GM21381 (cell line): ENCODE measurements at regions not wholly inside any gene's neighbourhood (a gene's known extent, or its start where the extent isn't known, plus 50 kb on each side); places are given as distances from the start of the nearest gene placed in this dataset.

ENCODE experiments used
- ATAC-seq: cut with Tn5 transposase; IDR thresholded peaks from one replicate; pipeline ENCODE4 v1.9.1; 2021; ENCODE audit warnings: mild to moderate bottlenecking, moderate library complexity; ENCODE audit not compliant: unreplicated experiment

GRCh38 chr2:76584474-76584873 is 873.8 kb upstream of the GCFC2 start:
- no peak for ATAC-seq

GRCh38 chr2:76579911-76580310 is 869.2 kb upstream of the GCFC2 start:
- no peak for ATAC-seq

GRCh38 chr2:76572981-76573380 is 862.3 kb upstream of the GCFC2 start:
- no peak for ATAC-seq

GRCh38 chr2:76569819-76570218 is 859.1 kb upstream of the GCFC2 start:
- no peak for ATAC-seq

GRCh38 chr2:76567478-76567877 is 856.8 kb upstream of the GCFC2 start:
- no peak for ATAC-seq

GRCh38 chr2:76564734-76565133 is 854.0 kb upstream of the GCFC2 start:
- no peak for ATAC-seq

- no peak for ATAC-seq
Measured at GRCh38 chr2:76563730-76564129, 853.0 kb upstream of the GCFC2 start.

GRCh38 chr2:76558157-76558556 is 847.4 kb upstream of the GCFC2 start:
- ATAC-seq = no peak

GRCh38 chr2:76556018-76556417 is 845.3 kb upstream of the GCFC2 start:
- no peak for ATAC-seq

- no peak for ATAC-seq
Measured at GRCh38 chr2:76546207-76546606, 835.5 kb upstream of the GCFC2 start.

GRCh38 chr2:76544901-76545300 is 834.2 kb upstream of the GCFC2 start:
- no peak for ATAC-seq

GRCh38 chr2:76517574-76517909 is 806.8 kb upstream of the GCFC2 start:
- no peak for ATAC-seq

GRCh38 chr2:76516861-76517573 is 806.3 kb upstream of the GCFC2 start:
- ATAC-seq = no peak

GRCh38 chr2:76512201-76512820 is 801.6 kb upstream of the GCFC2 start:
- ATAC-seq = no peak

GRCh38 chr2:76506538-76506937 is 795.8 kb upstream of the GCFC2 start:
- no peak for ATAC-seq

GRCh38 chr2:76501641-76502040 is 790.9 kb upstream of the GCFC2 start:
- no peak for ATAC-seq

- no peak for ATAC-seq
Measured at GRCh38 chr2:76498360-76498759, 787.6 kb upstream of the GCFC2 start.

- no peak for ATAC-seq
Measured at GRCh38 chr2:76491503-76491902, 780.8 kb upstream of the GCFC2 start.

- no peak for ATAC-seq
Measured at GRCh38 chr2:76478266-76479035, 767.7 kb upstream of the GCFC2 start.

GRCh38 chr2:76472946-76473345 is 762.2 kb upstream of the GCFC2 start:
- no peak for ATAC-seq

- no peak for ATAC-seq
Measured at GRCh38 chr2:76469066-76469465, 758.4 kb upstream of the GCFC2 start.

- no peak for ATAC-seq
Measured at GRCh38 chr2:76467326-76467725, 756.6 kb upstream of the GCFC2 start.
